ENCODE measurements at regions not wholly inside any gene's neighbourhood (a gene's known extent, or its start where the extent isn't known, plus 50 kb on each side); places are given as distances from the start of the nearest gene placed in this dataset.

DNA sequence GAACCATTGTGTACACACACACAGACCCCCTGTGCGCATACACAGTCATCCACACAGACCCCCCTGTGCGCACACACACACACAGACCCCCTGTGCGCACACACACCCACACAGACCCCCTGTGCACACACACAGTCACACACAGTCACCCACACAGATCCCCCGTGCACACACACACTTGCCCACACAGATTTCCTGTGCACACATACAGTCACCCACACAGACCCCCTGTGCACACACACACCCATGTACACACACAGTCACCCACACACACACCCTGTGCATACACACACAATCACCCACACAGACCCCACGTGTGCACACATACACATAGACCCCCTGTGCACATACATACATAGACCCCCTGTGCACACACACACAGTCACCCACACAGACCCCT is 106.1 kb downstream of the HSPH1 start:
- TF ChIP-seq, protein P1, sequence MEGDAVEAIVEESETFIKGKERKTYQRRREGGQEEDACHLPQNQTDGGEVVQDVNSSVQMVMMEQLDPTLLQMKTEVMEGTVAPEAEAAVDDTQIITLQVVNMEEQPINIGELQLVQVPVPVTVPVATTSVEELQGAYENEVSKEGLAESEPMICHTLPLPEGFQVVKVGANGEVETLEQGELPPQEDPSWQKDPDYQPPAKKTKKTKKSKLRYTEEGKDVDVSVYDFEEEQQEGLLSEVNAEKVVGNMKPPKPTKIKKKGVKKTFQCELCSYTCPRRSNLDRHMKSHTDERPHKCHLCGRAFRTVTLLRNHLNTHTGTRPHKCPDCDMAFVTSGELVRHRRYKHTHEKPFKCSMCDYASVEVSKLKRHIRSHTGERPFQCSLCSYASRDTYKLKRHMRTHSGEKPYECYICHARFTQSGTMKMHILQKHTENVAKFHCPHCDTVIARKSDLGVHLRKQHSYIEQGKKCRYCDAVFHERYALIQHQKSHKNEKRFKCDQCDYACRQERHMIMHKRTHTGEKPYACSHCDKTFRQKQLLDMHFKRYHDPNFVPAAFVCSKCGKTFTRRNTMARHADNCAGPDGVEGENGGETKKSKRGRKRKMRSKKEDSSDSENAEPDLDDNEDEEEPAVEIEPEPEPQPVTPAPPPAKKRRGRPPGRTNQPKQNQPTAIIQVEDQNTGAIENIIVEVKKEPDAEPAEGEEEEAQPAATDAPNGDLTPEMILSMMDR (IDR thresholded peaks at IDR 0.05) = no peak
- TF ChIP-seq POLR2A (IDR thresholded peaks at IDR 0.05) = no peak

Measured in esophagus squamous epithelium (tissue), 4 donors.